Fibroblast of skin of left quadriceps (primary cell): ENCODE measurements at regions not wholly inside any gene's neighbourhood (a gene's known extent, or its start where the extent isn't known, plus 50 kb on each side); places are given as distances from the start of the nearest gene placed in this dataset.
A peak's percentile ranks its signal among the peaks of the same experiment; 100 is the strongest.

Source experiments
- DNase-seq, 2 experiments: peaks; one replicate each; pipeline ENCODE4 v3.0.0-alpha.2; 2013; ENCODE audit warnings: low read depth in 2 of 2

DNA sequence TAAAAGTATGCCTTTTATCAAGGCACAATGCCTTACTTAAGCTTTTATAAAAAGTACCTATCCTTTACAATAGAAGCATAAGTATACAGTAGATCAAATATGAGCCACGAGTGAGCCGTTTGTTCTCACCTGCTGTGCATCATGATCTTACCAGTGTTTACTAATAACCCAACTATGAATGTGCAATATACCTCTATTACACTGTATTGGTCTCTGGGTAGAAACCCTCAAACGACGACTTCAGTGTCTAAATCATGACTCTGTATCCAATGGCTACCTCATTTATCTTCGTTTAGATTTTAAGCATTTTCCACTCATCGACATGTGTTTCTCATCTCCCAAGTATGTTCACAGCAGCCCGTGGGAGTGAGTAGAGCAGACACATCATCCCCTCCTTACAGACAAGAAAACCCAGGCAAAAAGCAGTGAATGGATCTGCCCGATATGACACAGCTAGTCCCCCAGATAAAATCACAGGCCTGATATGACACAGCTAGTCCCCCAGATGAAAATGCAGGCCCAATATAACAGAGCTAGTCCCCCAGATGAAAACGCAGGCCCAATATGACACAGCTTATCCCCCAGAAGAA lies 279.8 kb downstream of the TNS1 start:
- DNase-seq = peak; percentile 78

DNA sequence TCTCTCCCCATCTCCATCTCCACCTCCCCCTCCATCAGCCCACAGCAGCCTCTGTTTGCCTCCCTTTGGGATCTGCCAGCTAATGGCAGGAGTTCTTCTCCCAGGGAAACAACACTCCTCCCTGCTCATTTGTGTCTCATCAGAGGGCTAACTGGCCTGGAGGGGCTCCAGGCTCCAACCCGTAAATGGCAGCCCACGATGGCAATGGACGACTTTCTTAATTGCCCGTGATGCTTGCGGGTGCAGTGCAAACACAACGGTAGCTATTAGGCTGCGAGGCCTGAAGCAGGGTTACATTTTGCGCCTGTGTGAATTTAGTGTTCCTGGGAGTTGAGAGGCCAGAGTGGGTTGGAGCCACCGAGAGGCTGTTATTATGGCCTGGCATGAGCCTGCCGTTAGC lies 285.1 kb downstream of the TNS1 start:
- no peak for DNase-seq

DNA sequence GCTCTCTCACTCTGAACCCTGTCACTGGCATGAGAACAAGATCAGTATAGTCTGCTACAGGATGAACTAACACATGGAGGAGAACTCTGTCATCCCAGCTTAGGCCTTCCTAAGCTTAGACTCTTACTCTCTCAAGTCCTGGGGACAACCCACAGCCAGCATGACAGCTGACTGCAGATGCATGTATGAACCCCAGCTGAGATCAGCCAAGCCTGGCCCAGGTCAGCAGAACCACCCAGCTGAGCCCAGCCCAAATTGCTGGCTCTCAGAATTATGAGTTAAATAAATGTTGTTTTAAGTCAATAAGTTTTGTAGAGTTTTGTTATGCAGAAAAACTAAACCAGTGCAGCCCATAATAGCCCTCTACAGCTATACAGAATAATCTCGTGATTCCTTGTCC lies 287.3 kb downstream of the TNS1 start:
- DNase-seq = no peak

DNA sequence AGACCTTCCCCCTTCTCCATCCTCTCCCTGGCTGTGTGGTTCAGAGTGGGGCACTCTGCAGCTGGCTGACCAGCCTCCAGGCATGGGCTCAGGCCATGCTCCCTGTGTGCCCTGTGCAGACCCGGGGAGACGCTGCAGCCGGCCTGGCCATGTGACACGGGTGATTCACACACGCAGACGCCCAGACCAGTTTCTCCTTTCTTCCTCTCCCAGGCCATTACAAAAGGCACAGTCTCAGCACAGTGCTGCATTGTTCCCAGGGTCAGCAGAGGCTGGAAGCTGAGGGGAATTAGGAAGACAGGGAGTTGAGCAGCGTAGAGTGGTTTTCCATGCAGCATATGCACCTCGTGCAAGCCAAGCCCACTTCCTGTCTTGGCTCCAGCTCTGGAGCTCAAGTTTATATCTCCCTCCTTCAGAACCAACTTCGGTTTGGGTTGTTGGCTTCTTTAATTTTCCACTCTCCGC lies 288.5 kb downstream of the TNS1 start:
- DNase-seq = no peak

DNA sequence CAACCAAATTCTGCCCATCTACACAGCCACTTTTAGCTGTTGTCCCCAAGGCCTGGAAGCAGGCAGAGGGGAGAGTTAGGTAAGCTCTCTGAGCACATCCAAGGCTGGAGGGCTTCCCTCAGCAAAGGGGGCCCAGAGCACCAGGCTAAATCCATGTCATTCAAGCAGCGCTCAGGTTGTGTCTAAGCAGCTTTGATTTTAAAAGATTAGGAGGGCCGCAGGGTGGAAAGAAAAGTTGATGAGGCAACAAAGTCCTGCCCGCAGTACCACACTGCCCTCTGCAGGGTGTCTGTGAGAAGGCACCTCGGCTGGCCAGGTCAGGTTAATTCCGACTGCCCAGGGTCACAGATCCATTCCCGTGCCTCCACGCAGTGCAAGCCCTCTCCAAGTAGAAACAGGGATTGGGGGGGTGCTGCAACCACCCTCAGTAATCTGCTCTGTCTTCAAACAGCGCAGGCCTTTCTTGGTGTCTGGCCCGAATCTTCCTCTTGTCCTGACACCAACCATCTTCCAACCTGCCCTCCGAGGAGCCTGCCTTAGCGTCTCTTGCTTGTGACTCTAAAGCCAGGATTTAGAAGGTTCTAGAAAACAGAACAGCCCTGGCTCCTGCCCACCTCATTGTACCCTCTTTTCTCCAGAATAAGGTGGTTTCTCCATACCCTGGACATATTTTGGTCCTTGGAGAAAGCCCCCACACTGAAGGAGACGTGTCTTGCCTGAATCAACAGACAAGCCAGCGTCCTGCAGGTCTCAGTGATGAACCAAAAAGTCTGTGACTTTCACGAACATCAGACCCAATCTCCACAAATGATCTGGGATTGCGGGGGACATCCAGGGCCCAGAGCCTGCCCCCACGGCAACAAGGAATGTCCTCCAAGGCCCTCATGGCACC lies 289.2 kb downstream of the TNS1 start:
- no peak for DNase-seq

DNA sequence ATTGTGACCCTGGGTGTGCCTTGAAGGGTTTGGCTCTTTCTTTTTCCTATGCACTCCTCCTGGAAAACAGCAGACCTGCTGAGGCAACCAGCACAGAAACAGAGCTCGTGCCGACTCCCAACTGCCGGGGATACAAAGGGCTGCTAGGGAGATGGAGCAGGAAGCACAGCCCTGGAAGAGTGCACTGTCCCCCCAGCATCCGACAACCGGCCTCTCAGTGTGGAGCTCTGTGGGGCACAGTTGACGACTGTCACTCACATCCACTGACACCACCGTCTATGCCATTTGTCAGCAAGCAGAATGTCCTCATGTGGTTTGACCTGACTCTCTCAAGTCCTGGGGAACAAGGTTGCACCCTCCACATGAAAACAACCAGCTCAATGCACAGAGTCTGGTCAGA lies 290.4 kb downstream of the TNS1 start:
- DNase-seq = no peak

DNA sequence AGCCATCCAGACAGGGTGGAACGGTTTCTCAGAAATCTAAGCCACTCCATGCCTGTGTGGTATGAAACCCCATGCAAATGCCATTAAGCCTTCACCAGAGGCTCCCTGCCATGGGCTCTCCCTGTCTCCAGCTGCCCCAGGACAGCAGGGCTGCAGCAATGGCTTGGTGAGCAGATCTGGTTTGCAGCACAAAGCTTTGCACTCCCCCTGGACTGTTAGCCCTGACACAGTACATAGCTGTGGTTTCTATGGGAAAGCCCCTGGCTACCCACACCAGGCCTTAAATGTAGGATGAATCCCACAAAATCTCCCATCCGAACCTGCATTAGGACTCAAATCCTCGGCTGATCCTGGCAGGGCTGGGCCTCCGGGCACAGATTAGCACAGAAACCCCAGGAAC lies 291.6 kb downstream of the TNS1 start:
- peak in 1 of 2 experiments; percentile 62 for DNase-seq

DNA sequence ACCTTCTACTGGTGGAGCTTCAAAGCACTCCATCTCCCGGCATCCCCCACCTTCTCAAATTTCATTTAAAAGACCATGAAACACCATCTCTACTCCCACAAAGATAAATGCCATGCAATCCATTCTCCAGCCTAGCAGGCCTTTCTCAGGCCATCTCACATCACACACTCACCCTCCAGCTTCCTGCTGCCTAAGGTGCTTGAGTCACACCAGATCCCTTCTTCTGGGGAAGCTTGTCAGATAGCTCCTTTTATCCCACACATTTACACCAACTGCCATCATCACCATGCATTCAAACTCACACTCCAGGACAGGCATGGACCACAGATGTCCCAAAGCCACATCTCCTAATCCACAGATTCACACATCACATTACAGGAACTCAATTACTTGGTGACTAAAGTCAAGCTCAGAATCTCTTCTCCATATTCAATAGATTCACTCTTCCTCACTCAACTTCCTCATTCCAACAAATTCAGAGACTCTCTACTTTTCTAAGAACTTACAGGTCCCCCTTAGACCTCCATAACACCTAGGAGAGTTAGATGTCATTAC lies 292.5 kb downstream of the TNS1 start:
- DNase-seq = peak in 1 of 2 experiments; percentile 53

DNA sequence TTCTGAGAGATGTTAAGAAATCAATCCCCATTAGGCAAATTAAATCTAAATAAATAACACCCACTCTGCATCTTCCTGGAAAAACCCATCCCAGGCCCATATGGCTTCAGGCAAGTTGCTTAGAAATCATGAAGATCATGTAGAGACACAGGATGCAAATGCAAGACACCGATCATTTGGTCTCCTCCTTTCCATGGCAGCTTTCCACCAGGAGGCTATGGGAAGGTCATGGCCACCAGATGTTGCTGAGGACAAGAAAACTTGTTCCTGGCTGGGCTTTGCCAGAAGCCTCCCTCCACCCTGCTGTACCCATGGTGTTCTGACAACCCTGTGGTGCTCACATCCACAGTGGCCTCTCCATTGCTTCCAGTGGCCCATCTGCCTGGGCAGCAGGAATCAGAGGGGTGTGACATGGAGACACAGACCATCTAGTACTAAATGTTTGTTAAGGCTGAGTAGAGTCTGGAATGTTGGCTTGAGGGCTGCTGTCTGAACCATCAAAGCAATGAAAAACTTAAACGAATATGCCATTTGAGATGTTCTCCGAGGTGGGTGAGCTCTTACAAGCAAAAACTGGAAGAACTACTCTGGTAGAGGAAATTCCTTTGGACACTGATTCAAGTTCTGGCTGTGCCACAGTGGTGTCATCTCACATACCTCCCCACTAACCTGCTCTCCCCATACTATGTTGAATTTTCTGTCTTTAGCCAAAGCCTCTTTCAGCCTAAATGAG lies 293.2 kb downstream of the TNS1 start:
- DNase-seq = no peak

DNA sequence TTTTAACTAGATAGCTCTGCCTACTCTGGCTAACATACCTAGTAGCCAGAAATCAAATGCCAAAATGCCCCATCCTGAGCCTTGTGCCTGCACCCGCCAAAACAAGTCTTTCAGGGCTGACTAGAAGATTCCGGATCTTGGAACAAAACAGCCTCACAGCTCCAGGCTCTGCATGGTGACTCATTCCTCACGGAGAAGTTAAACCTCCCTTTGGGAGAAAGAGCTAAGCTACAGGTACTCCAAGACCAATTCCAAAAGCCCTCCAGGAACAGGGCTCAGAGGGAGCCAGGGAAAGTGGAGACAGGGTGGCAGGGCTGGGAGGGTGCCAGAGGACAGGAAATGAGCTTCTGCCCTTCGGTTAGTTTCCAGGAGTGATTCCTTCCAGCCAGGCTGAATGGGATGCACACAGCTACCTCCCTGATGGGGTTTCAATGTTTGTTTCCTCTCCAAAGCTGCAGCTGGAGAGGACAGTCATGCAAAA lies 295.6 kb downstream of the TNS1 start:
- no peak for DNase-seq

DNA sequence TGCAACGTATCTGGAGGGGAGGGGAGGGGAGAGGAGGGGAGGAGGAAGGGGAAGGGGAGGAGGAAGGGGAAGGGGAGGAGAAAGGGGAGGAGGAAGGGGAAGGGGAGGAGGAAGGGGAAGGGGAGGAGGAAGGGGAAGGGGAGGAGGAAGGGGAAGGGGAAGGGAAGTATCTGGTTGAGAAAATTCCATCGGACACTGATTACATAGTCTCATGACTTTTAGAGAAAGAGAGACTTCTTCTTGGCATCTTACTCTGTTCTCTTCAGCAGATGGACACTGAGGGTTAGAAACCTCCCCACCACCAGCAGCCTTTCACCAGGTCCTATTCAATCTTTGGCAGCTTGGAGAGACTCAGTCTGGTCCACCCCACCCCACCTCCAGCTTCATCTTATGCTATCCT lies 296.3 kb downstream of the TNS1 start:
- no peak for DNase-seq

DNA sequence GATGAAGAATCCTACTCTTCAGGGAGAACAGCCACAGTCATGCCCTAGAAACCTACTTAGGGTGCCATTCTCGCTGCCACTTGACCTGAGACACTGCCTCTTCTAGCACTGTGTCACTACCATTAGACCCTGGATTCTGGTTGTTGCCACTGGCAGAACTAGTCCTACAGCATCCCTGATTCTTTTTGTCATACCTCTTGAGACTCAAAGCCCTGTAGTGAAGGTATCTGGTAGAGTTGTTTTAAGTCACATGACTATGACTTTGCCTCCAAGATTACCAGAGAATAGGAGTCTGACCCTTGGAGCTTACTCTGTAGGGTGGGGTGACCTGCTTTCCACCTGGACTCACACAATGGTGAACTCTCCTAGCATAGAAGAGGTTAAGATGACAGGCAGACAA lies 296.7 kb downstream of the TNS1 start:
- DNase-seq = no peak

DNA sequence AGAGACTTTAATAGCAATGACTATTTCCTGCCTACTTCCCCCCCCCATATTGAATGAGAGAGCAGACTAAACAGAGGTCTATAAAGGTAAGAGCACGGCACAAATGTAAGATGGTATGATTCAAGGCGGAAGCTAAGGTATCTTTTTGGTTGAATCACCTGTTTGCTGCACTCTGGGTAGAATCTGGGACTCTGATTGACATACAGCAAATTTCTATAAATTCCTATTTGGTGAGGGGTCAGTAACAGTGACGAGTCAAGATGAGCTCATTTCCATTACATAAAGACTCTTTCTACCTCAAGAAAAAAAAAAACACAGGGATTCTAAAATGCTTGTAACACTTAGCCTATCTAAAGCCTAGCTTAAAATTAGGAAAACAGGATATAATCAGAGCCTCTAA lies 297.3 kb downstream of the TNS1 start:
- no peak for DNase-seq

DNA sequence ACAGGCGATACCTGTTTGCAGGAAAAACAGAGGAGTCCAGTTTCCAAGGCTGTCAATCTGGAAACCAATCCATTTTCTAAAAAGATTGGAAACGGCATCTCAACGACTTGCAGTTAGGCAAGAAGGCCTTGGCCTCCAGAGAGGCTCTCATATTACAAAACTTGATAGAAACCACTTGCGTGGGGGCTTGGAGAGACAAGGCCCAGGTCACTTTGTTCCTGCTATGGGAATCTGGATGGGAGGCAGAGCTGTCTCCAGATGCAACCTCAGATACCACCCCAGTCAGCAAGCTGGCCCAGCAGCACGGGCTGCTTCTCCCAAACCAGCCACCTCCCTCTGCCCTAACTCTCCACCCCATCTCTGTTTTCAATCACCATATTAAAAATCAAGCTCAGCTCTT lies 298.8 kb downstream of the TNS1 start:
- DNase-seq = no peak

DNA sequence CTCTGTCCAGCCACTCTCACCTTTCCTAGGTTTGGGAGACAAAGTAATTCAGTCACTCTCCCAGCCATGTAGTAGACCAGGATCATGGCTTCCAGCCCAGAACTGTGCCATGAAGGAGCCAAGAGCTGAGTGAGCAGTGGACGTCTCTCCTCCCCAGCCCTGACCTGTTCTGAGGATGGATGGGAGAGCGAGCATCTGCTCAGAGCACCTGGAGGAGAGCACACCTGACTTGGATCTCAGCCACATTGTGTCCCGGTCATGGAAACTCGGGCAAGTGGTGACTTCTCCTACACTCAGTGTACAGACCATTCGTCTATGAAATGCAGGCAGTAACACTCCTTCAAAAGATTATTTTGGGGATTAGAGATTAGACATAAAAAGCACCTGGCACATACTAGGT lies 299.7 kb downstream of the TNS1 start:
- no peak for DNase-seq

DNA sequence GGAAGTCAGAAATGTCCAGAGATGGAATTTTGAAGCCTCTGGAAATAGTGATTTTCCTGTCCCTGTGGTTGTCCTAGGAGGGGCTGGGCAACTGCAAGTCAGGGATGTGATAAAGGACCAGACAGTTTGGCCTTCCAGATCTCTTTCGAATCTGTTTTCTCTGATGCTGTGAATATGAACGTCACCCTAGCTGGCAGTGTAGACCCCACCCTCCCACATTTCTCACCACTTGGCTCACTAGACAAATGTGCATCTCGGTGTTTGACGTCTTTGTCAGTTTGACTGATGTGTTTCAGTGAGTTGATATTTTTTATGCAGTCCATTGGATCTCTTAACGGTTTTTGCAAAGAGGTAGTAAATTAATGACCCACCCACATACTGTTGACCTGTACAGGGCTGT lies 301.2 kb downstream of the TNS1 start:
- no peak for DNase-seq

DNA sequence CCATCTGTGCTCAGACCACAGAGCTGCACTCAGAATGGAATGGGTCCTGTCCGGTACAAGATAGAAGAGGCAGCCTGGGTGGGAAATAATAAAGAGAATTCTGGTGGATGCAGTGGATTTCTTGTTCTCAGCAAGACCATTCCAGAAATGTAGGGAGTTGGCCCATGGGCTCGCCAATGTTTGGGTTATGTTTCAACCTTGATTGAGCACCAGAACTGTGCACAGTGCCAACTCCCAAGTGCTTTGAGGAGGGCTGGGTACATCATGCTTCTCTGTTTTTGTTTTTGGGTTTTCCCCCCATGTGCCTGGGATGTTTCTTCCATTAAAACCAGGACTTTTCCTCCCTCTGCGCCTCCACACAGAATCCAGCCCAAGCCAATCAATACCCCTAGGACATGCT lies 304.1 kb downstream of the TNS1 start:
- no peak for DNase-seq

DNA sequence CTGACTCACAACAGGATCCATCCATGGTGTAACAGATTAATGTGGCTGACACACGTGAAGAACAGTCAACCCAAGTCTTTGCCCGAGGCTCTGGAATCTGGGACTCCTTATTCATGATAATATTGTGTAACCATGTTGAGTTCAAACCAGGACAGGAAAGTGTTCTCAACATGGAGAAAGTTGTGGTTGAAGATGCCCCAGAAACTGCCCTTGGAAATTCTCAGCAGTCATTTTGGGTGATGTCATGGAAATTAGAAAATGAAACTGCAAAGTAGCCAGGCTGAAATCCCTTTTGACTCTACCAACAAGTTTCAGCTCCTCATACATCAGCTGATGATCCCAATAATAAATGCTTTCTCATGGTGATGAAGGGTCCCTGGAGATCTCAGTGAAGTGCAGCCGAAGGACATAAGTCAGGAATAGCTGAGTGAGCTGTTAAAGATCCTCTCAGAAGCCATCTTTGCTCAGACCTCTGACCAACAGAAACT lies 307.7 kb downstream of the TNS1 start:
- DNase-seq = peak; percentile 95

DNA sequence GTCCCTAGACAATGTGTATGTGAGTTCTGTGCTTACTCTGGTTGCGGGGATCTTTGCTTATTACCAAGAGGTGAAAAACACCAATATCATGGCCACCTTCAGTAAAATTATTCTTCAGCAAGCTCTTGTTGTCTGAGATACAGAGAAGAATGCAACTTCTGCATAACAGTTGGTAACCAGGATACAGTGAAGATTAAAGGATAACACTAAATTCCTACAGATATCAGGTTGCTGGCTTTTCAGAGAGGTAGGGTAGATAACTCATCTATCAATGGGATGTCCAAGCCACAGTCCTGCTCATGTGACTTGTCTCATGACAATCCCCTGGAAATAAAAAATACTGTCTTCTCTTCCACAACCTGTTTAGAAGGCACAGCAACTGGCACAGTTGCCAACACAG lies 308.5 kb downstream of the TNS1 start:
- no peak for DNase-seq

DNA sequence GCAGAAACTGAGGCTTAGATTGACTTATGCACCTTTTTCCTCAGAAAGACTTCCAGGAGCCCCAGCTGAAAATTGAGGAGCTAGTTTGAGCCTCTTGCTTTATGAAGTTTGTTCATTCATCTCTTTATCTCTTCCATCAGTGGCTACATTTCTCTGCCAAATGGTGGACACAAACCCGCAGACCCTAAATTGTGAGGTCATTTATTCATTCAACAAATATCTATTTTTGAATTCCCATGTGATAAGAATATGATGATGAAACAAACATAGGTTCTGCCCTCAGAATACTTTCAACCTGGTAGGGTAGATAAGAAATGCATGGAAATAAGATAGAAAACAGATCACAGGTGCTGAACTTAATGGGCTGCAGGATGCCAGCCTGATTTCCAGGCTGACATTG lies 309.4 kb downstream of the TNS1 start:
- no peak for DNase-seq

DNA sequence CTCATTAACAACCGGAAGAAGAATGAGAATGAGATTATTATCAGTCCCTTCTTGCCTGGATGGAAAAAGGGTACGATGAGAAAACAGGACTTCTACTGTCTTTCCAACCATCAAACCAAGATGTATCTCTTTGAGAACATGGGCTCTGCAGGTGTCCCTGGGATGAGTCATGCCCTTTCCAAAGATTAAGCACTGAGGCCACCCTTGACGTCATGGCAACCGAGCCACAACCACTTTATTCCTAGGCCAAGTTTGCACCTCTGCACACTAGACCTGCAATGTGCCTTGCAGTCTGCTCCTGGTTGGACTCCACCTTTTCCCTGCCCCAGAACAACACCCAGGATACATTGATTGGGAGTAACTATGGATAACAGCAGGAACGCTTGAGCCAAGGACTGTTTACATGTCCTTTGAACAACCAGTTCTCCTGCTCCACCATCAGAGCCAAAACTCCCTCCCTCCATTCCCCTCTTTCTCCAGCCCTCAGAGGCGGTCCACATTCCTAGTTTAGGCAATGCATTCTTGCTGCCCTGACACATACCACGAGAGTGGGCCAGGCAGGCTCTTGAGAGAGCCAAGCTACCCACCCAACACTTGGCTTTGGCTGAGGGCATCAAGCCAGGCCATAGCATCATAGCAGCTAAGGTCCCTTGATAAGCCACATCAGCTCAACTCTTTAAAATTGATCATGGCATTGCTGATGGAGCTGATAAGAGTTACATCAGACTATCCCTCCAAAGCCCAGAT lies 310.7 kb downstream of the TNS1 start:
- DNase-seq = no peak
